Breast epithelium (tissue), 4 donors: ENCODE measurements at regions not wholly inside any gene's neighbourhood (a gene's known extent, or its start where the extent isn't known, plus 50 kb on each side); places are given as distances from the start of the nearest gene placed in this dataset.

Experiments
- DNase-seq, 2 donors: peaks; one replicate each; pipeline ENCODE4 v3.0.0-alpha.2; 2019; ENCODE audit warnings: low spot score in 2 of 2
- H3K27ac ChIP-seq, 2 donors: fragments of 200-600 bp; sonication (generic) in 1 of 2; one replicate each; pipeline ENCODE4 v1.5.1; 2016 to 2019; ENCODE audit warnings: mild to moderate bottlenecking in 1 of 2
- H3K27me3 ChIP-seq, 2 donors: fragments of 200-600 bp; sonication (generic) in 1 of 2; one replicate each; pipeline versions ENCODE4 v1.5.1 to v1.6.0; 2017 to 2019; ENCODE audit warnings: control low read depth in 1 of 2, mild to moderate bottlenecking in 1 of 2
- H3K36me3 ChIP-seq: fragments of 200-600 bp; one replicate; pipeline ENCODE4 v1.5.1; 2019
- H3K4me1 ChIP-seq, 2 donors: fragments of 200-600 bp; sonication (generic); one replicate each; pipeline ENCODE4 v1.5.1; 2016 to 2019; ENCODE audit warnings: control low read depth in 1 of 2
- H3K4me3 ChIP-seq, 3 donors: fragments of 200-600 bp; sonication (generic); 1 replicate in 2 of 3; 2 replicates in 1 of 3; pipeline ENCODE4 v1.5.1; 2016 to 2019; ENCODE audit warnings: mild to moderate bottlenecking in 3 of 3, moderate library complexity in 2 of 3
- H3K9me3 ChIP-seq, 2 donors: fragments of 200-600 bp; sonication (generic) in 1 of 2; one replicate each; pipeline ENCODE4 v1.5.1; 2016 to 2019; ENCODE audit warnings: control low read depth in 1 of 2
- POLR2A ChIP-seq: fragments of 450-650 bp; IDR thresholded peaks from one replicate; pipeline ENCODE4 v1.6.1; 2016; ENCODE audit warnings: antibody characterized with exemption, mild to moderate bottlenecking, moderate library complexity
- POLR2AphosphoS5 ChIP-seq, 3 donors: sonication (generic); formaldehyde crosslinking; IDR thresholded peaks; one replicate each; pipeline ENCODE4 v1.6.1; 2017; ENCODE audit warnings: antibody characterized with exemption in 3 of 3
- intact Hi-C: fragments of 100-400 bp; cut with DNase I; formaldehyde crosslinking; loops from one replicate; pipeline ENCODE4 v1.15.1; 2023; ENCODE audit warnings: low total_unique reads
- TF ChIP-seq, protein P1 (sequence below), 3 donors: fragments of 450-650 bp; IDR thresholded peaks; one replicate each; pipeline ENCODE4 v1.5.1; 2016 to 2017; ENCODE audit warnings: antibody characterized with exemption in 3 of 3, mild to moderate bottlenecking in 3 of 3, moderate library complexity in 3 of 3

DNA sequence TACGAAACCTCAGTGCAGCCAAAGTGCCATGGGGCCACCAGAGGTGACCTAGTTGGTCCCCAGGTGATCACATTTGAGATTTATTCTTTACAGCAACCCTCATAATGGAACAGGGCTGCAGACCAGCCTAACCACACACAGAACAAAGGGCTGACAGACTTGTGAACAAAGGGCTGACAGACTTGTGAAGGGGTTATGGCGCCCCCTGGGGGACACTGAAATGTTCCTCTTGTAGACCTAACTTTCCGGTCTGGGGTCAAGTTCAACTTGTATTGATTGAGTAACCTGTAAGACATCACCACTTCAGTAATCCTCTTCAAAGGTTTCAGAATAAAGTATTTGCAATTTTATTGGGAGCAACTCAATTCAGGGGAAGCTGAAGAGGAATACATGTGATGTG is 175.9 kb upstream of the RPS6KA3 start:
- Histone ChIP-seq H3K4me3 (no peak overlapping the region), H3K36me3 (no peaks in the 10 kb centered on the region), H3K4me1 (no peaks in the 10 kb centered on the region), H3K27me3 (peaks cover 0 to 46% of the 10 kb centered on the region in 2 donors), H3K9me3 (no peaks in the 10 kb centered on the region), H3K27ac (no peak overlapping the region)
- intact Hi-C loops, result no loop called here
- peak; percentile 46 to 74 for DNase-seq
- no peak for TF ChIP-seq POLR2A
- TF ChIP-seq, protein P1, sequence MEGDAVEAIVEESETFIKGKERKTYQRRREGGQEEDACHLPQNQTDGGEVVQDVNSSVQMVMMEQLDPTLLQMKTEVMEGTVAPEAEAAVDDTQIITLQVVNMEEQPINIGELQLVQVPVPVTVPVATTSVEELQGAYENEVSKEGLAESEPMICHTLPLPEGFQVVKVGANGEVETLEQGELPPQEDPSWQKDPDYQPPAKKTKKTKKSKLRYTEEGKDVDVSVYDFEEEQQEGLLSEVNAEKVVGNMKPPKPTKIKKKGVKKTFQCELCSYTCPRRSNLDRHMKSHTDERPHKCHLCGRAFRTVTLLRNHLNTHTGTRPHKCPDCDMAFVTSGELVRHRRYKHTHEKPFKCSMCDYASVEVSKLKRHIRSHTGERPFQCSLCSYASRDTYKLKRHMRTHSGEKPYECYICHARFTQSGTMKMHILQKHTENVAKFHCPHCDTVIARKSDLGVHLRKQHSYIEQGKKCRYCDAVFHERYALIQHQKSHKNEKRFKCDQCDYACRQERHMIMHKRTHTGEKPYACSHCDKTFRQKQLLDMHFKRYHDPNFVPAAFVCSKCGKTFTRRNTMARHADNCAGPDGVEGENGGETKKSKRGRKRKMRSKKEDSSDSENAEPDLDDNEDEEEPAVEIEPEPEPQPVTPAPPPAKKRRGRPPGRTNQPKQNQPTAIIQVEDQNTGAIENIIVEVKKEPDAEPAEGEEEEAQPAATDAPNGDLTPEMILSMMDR (IDR thresholded peaks at IDR 0.05), result peak; percentile 40 to 44 (median 44)

DNA sequence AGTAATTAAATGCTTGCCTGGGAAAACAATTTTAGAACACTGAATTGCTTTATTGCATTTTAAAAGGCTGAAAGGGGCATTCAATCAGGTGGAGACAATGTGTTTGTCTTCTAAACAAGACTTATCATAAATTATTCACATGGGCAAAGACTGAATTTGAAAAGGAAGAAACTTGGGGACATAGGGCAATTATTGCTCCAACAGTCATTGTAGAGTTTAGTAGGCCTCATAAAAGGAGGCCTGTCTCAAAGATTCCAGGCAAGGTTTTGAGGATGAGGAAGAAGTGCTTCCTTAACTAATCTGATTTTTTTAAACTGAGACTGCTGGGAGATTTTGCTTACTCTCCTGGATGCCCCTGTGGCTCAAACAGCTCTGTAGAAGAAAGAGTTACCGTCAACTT is 174.4 kb upstream of the RPS6KA3 start:
- intact Hi-C loops, result no loop called here
- H3K27me3 ChIP-seq, result peaks cover 0 to 36% of the 10 kb centered on the region in 2 donors
- no peaks in the 10 kb centered on the region for H3K9me3 ChIP-seq
- TF ChIP-seq POLR2AphosphoS5 (IDR thresholded peaks at IDR 0.05) (no peak), POLR2A (no peak)
- TF ChIP-seq, protein P1 (IDR thresholded peaks at IDR 0.05), result no peak
- H3K4me1 ChIP-seq, result no peaks in the 10 kb centered on the region
- no peak overlapping the region for H3K27ac ChIP-seq
- no peak overlapping the region for H3K4me3 ChIP-seq
- DNase-seq, result no peak
- H3K36me3 ChIP-seq, result no peaks in the 10 kb centered on the region

DNA sequence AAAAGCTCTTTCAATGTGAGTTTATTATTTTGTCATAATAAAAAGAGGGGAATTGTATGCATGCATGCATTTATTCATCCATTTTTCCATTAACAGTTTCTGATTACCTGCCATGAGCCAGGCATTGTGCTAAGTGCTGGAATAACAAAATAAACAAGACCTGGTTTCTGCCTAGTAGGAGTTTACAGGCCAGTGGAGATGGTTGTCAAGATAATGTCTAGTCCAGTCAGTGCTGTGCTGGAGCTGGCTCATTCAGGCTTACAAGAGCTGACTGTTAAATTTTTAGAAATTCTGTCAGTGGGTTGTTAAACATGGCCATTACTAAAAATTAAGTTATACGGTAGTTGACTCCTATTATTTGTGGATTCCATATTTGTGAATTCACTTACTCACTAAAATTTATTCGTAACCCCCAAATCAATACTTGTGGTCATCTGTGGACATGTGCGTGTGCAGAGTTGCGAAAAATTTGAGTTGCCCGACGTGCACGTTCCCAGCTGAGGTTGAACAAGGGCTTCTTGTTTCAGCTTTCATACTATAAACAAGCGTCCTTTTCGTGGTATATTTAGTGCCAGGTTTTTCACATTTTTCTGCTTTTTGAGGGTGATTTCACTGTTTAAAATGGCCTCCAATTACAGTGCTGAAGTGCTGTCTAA is 172.3 kb upstream of the RPS6KA3 start:
- Histone ChIP-seq H3K27me3 (peaks cover 0 to 36% of the 10 kb centered on the region in 2 donors), H3K4me3 (no peak overlapping the region), H3K4me1 (no peaks in the 10 kb centered on the region), H3K27ac (no peak overlapping the region), H3K9me3 (no peaks in the 10 kb centered on the region), H3K36me3 (no peaks in the 10 kb centered on the region)
- no peak for DNase-seq
- intact Hi-C loops, result no loop called here
- TF ChIP-seq, protein P1 (IDR thresholded peaks at IDR 0.05), result no peak
- no peak for TF ChIP-seq POLR2AphosphoS5 (IDR thresholded peaks at IDR 0.05)
- TF ChIP-seq POLR2A, result no peak

DNA sequence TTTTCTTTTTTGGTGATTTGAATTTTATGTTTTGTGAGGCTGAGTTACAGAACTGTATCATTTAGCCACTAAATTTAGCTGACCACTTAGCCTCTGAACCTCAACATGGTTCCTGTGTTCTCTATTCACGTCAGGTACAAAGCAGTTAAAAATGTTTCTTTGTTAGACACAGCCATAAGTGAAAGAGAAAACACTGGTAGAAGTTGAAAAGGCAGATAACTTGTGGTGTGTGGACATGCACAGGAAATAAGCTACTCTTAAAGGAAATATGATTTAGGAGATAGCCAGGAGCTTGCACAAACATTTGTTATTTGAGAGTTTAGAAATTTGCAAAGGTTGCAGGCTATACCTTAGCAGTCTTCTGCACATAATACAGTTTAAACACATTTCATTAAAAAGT is 171.0 kb upstream of the RPS6KA3 start:
- no peak overlapping the region for H3K27ac ChIP-seq
- no peaks in the 10 kb centered on the region for H3K36me3 ChIP-seq
- intact Hi-C loops, result no loop called here
- no peaks in the 10 kb centered on the region for H3K9me3 ChIP-seq
- no peak for TF ChIP-seq POLR2AphosphoS5 (IDR thresholded peaks at IDR 0.05)
- TF ChIP-seq, protein P1 (IDR thresholded peaks at IDR 0.05), result no peak
- no peak for TF ChIP-seq POLR2A
- peaks cover 0 to 35% of the 10 kb centered on the region in 2 donors for H3K27me3 ChIP-seq
- H3K4me3 ChIP-seq, result no peak overlapping the region
- H3K4me1 ChIP-seq, result no peaks in the 10 kb centered on the region
- DNase-seq, result no peak

DNA sequence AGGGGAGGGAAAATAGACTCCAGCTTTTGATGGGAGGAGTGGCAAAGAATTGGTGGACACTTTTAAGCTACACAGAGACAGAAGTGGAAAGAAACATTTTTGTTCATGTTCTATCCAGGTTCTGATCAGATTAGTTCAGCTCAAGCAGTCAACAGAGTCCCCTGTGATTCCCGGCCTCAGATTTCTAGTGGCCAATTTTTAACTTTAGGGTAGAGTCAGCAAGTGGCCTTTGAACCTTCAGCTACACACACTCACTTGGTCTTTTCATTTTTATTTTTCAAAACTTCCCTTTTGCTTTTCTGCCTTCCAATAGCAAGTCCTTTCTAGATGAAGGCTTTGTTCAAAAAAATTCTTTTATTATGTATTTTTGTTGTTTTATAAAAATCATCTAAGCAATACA is 169.2 kb upstream of the RPS6KA3 start:
- intact Hi-C loops, result no loop called here
- no peak overlapping the region for H3K27ac ChIP-seq
- no peak for DNase-seq

More for the DNA sequence above, 169.2 kb upstream of the RPS6KA3 start:
- Histone ChIP-seq H3K4me1 (no peaks in the 10 kb centered on the region), H3K36me3 (no peaks in the 10 kb centered on the region), H3K4me3 (no peak overlapping the region), H3K9me3 (no peaks in the 10 kb centered on the region), H3K27me3 (peaks cover 0 to 38% of the 10 kb centered on the region in 2 donors)
- no peak for TF ChIP-seq POLR2A
- TF ChIP-seq, protein P1 (IDR thresholded peaks at IDR 0.05), result no peak
- no peak for TF ChIP-seq POLR2AphosphoS5 (IDR thresholded peaks at IDR 0.05)
